Omental fat pad (tissue), 3 donors: ENCODE measurements at regions not wholly inside any gene's neighbourhood (a gene's known extent, or its start where the extent isn't known, plus 50 kb on each side); places are given as distances from the start of the nearest gene placed in this dataset.

Source experiments
- ATAC-seq: fragments of 150-250 bp; one replicate; pipeline ENCODE4 v1.9.1; 2016; ENCODE audit warnings: mild to moderate bottlenecking, moderate library complexity; ENCODE audit not compliant: low FRiP score
- DNase-seq: peaks from one replicate; pipeline ENCODE4 v3.0.0-alpha.2; 2019; ENCODE audit warnings: low spot score
- CTCF ChIP-seq, 3 donors: fragments of 450-650 bp; IDR thresholded peaks; one replicate each; pipeline ENCODE4 v1.5.1; 2016 to 2017; ENCODE audit warnings: antibody characterized with exemption in 3 of 3, mild to moderate bottlenecking in 3 of 3, moderate library complexity in 2 of 3

- ATAC-seq: no peak
- no peak for DNase-seq
- TF ChIP-seq CTCF (IDR thresholded peaks at IDR 0.05): no peak
These were observed 88.9 kb upstream of the NEBL start for GRCh38 chr10:20986049-20986448.

- no peak for TF ChIP-seq CTCF (IDR thresholded peaks at IDR 0.05)
- DNase-seq: no peak
- ATAC-seq: no peak
These were observed 87.6 kb upstream of the NEBL start for GRCh38 chr10:20984662-20985061.

GRCh38 chr10:20981419-20981953 is 84.4 kb upstream of the NEBL start:
- ATAC-seq (no peak), DNase-seq (no peak)
- no peak for TF ChIP-seq CTCF (IDR thresholded peaks at IDR 0.05)

- DNase-seq: no peak
- no peak for TF ChIP-seq CTCF (IDR thresholded peaks at IDR 0.05)
- ATAC-seq: no peak
These were observed 81.5 kb upstream of the NEBL start for GRCh38 chr10:20978617-20979016.

- DNase-seq: no peak
- no peak for ATAC-seq
- no peak for TF ChIP-seq CTCF (IDR thresholded peaks at IDR 0.05)
These were observed 80.2 kb upstream of the NEBL start for GRCh38 chr10:20977300-20977699.

GRCh38 chr10:20976891-20977290 is 79.8 kb upstream of the NEBL start:
- TF ChIP-seq CTCF (IDR thresholded peaks at IDR 0.05): no peak
- DNase-seq: no peak
- no peak for ATAC-seq

- no peak for ATAC-seq
- no peak for DNase-seq
- no peak for TF ChIP-seq CTCF (IDR thresholded peaks at IDR 0.05)
These were observed 79.3 kb upstream of the NEBL start for GRCh38 chr10:20976390-20976789.
